ENCODE measurements at regions not wholly inside any gene's neighbourhood (a gene's known extent, or its start where the extent isn't known, plus 50 kb on each side); places are given as distances from the start of the nearest gene placed in this dataset.

- TF ChIP-seq, protein P1, sequence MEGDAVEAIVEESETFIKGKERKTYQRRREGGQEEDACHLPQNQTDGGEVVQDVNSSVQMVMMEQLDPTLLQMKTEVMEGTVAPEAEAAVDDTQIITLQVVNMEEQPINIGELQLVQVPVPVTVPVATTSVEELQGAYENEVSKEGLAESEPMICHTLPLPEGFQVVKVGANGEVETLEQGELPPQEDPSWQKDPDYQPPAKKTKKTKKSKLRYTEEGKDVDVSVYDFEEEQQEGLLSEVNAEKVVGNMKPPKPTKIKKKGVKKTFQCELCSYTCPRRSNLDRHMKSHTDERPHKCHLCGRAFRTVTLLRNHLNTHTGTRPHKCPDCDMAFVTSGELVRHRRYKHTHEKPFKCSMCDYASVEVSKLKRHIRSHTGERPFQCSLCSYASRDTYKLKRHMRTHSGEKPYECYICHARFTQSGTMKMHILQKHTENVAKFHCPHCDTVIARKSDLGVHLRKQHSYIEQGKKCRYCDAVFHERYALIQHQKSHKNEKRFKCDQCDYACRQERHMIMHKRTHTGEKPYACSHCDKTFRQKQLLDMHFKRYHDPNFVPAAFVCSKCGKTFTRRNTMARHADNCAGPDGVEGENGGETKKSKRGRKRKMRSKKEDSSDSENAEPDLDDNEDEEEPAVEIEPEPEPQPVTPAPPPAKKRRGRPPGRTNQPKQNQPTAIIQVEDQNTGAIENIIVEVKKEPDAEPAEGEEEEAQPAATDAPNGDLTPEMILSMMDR (conservative IDR thresholded peaks at IDR 0.05; ENCODE audit: low read length): no peak
- no peak for TF ChIP-seq EZH2phosphoT487 (IDR thresholded peaks at IDR 0.05; ENCODE audit: borderline replicate concordance)
These were observed 611.1 kb downstream of the UQCRFS1 start for GRCh38 chr19:28601723-28602440.

All from Loucy (cell line).